Body of pancreas (tissue), 4 donors: ENCODE measurements at regions not wholly inside any gene's neighbourhood (a gene's known extent, or its start where the extent isn't known, plus 50 kb on each side); places are given as distances from the start of the nearest gene placed in this dataset.
"Not testable (repeated sequence)": the region's sequence is repeated elsewhere in the genome, so short reads cannot be mapped to it uniquely, and the experiment has no call there.

Source experiments
- CTCF ChIP-seq, 7 experiments: fragments of 450-650 bp in 4 of 7; fragments of 200-600 bp in 3 of 7; sonication (generic) in 3 of 7; IDR thresholded peaks; one replicate each; pipeline ENCODE4 v1.5.1; 2016 to 2019; ENCODE audit warnings: antibody characterized with exemption in 7 of 7
- POLR2A ChIP-seq, 3 donors: fragments of 450-650 bp; IDR thresholded peaks; one replicate each; pipeline ENCODE4 v1.6.1; 2016; ENCODE audit warnings: antibody characterized with exemption in 3 of 3, mild to moderate bottlenecking in 2 of 3

- TF ChIP-seq CTCF, POLR2A (IDR thresholded peaks at IDR 0.05): not testable (repeated sequence)
Observed at GRCh38 chr4:9610321-9610720, 166.1 kb downstream of the DEFB131A start.
